ENCODE measurements at regions not wholly inside any gene's neighbourhood (a gene's known extent, or its start where the extent isn't known, plus 50 kb on each side); places are given as distances from the start of the nearest gene placed in this dataset.

DNA sequence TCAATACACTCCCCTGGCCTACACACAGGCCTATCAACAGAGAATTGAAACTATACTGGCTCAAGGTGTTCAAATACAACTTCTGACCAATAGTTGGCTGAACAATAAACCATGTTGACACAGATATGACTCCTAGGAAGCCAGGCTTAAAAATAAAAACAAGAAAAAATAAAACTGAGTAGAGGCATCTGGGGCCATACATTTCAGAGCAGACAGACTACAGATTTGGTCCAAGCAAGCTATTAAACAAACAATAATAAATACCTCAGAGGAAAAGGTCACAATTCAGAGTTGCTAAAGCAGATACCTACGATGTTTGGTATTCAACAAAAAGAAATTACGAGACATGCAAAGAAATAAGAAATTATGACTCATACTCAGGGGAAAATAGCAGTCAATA is 132.8 kb upstream of the ACVR2A start:
- no peak for DNase-seq (ENCODE audit: low read depth in 4 of 4, low spot score in 2 of 4)

DNA sequence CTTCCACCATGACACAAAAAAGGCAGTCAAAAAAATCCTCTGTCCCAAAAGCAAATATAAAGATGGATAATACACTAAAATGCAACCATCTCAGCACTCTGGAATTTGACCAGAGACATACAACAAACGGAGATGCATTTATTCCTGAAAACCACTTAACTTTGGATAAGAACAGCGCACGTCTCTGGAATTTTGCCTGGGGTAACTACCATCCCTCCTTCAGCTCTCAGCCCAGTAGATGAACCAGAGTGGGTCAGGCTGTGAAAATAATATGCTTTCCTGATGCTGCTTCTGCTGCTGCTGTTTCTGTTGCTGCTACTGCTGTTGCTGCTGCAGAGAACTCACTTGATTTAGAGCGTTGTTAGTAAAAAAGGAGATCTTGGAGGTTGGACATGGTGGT is 133.8 kb upstream of the ACVR2A start:
- no peak for DNase-seq (ENCODE audit: low read depth in 4 of 4, low spot score in 2 of 4)

DNA sequence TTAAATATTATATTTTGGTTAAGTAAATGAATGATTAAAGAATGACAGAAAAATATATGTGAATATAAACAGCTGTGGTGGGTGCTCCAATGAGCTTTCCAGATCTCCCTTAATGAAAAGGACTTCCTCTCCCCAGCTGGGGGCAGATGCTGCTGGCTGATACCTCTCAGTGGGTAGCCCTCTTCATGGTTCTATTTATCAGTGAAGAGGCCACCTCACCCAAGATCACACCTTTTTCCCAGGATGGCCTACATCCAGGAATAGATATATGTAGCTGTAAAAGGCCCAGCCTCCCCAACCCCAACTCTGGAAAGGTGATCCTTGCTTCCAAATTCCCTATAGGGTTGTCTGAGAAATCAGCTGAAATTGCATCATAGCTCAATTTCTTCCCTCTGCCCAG is 135.2 kb upstream of the ACVR2A start:
- no peak for DNase-seq (ENCODE audit: low read depth in 4 of 4, low spot score in 2 of 4)

DNA sequence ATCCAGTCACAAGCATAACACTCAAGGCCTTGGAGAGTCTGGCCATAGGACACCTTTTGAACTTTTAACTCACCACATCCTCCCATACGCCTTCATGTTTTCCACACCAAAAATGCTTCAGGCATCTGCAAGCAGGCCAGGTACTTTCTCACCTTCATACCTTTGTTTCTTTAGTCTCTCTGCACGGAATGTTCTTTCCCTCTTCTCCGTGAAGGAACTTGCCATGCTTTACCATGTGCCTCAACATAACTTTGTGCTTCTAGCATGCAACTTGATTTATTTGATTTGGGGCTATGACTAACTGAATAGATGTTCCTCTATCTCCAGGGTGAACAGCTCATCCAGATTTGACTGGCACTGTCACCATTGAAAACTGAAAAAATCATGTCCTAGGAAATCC is 141.7 kb upstream of the ACVR2A start:
- DNase-seq (ENCODE audit: low read depth in 4 of 4, low spot score in 2 of 4) = no peak

DNA sequence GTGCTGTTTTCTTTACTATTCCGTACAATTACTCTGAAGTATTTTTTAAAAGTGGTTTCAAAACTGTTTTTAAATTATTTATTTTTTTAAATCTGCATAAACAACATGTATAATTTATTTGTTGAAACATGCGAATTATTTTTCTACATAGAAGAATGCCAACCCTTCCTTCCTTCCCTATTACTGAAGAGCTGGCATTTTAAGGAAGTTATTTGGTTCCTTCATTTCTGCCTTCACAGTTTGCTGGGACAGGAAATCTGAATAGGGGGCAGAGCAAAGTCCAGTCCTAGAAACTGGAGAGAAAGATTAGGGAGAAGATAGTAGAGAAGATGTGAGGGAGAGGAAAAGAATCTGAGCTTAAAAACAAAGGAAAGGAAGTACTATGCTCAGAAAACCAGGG is 146.7 kb upstream of the ACVR2A start:
- DNase-seq (ENCODE audit: low read depth in 4 of 4, low spot score in 2 of 4) = no peak

DNA sequence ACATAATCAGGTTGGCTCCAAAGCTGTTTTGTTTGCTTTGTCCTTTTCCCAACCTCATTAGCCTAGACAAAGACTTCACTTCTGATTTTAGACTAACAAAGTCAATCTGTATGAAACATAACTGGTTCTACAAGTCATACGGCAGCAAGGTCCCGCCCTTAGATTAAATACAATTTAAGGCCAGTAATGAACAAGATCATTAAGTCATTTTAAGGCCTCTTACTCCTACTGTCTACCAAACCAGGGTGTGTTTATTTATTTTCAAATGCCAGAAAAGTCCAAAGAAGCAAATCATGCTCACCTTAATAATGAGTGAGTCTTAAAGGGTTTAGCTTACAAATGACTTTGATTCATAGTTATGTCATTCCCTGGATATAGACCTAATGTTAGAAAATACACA is 148.4 kb upstream of the ACVR2A start:
- DNase-seq (ENCODE audit: low read depth in 4 of 4, low spot score in 2 of 4) = no peak

DNA sequence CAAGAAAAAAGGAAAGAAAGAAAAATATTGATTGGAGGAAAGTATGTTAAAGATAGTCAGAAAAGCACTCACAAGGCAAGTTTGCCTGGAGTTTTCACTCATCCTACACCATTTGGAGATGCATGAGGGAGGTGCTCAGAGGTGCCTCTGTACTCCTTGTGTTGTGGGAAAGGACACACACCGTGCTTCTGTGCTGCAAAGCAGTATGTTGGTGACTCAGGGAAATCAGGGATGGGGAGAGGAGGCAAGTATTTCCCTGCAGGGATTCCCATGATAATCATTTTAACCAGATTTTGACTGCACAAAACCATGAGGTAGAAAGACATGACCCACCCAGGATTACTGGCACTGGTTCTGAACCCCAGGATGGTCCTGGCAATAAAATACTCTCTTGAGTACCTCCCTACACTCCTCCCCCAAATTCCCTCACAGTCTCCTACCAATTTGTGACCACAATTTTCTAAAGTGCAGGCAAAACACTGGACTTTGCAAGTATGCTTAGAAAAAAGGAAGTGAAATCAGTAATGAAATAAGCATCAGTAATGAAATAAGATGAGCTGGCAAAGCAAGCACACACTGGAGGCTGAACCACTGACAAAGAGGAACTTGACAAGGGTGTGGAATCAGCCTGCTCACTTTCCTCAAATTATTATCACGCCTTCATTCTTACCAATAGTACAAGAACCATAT is 155.5 kb upstream of the ACVR2A start:
- DNase-seq (ENCODE audit: low read depth in 4 of 4, low spot score in 2 of 4) = no peak

DNA sequence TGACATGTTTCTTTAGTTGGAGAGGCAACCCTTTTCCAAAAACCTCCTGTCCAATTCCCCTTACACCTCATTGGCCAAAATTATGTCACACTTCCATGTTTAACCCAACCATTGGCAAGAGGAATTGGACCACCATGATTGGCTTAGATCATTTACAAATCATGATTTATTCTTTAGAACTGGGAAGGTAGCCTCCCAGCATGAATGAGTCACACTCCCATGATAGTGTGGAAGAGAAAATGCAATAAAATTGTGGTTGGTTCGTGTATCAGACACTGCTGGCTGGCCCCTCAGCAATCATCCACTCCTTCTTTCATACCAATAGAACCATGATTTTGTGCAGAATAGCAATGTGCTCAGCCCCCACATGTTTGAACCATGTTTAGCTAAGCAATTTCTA is 156.6 kb upstream of the ACVR2A start:
- no peak for DNase-seq (ENCODE audit: low read depth in 4 of 4, low spot score in 2 of 4)

DNA sequence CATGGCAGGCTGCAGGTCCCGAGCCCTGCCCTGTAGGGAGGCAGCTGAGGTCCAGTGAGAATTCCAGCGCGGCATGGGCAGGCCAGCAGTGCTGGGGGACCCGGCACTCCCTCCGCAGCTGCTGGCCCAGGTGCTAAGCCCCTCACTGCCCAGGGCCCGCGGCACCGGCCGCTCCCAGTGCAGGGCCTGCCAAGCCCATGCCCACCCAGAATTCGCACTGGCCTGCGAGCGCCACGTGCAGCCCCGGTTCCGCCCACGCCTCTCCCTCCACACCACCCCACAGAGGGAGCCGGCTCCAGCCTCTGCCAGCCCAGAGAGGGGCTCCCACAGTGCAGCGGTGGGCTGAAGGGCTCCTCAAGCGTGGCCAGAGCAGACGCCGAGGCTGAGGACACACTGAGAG is 158.5 kb upstream of the ACVR2A start:
- no peak for DNase-seq (ENCODE audit: low read depth in 4 of 4, low spot score in 2 of 4)

DNA sequence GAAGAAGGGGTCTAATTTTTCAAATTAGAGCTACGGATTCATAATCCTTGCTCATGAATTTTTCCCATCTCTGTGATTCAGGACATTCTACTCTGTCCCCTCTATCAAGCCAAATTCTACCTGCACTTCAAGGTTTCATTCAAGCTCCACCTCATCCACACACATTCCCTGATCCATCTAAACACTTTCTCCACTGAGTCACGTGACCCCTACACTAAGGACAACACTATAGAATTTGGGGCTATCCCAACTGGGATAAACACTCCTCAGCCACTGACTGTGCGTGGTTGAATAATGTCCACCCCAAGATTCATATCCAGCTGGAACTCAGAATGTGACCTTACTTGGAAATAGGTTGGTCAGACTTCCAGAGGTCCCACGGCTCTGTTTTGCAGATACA is 159.9 kb upstream of the ACVR2A start:
- no peak for DNase-seq (ENCODE audit: low read depth in 4 of 4, low spot score in 2 of 4)

DNA sequence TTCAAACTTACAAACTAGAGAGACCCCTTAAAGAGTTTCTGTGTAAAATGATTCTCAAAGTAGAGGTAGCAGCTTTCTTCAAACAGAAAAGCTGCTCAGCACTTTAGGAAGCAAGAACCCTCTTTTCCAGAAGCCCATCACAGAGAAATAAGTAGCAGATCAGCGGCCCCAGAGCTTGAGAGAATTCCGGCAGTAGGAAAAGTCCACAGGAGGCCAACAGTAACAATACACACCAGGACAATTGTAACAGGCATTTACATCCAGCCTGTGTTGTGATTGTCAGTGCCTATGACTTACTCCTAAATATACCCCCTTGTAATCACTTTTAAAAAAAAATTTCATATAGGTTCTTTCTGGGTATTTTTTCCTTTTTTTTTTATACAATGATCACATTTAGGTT is 161.4 kb upstream of the ACVR2A start:
- no peak for DNase-seq (ENCODE audit: low read depth in 4 of 4, low spot score in 2 of 4)

DNA sequence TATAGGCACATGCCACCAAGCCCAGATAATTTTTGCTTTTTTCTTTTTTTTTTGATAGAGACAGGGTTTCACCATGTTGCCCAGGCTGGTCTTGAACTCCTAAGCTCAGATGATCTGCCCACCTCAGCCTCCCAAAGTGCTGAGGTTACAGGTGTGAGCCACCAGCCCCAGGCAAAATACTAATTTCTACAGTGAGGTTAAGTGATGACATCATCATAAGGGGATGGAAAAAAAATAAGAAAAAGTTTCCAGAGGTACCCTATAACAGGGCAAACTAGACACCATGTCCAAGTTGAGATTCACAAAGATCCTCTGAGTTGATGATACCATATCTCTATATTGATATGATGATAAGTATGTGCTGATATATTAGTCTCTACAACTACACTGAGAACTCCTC is 163.7 kb upstream of the ACVR2A start:
- no peak for DNase-seq (ENCODE audit: low read depth in 4 of 4, low spot score in 2 of 4)

DNA sequence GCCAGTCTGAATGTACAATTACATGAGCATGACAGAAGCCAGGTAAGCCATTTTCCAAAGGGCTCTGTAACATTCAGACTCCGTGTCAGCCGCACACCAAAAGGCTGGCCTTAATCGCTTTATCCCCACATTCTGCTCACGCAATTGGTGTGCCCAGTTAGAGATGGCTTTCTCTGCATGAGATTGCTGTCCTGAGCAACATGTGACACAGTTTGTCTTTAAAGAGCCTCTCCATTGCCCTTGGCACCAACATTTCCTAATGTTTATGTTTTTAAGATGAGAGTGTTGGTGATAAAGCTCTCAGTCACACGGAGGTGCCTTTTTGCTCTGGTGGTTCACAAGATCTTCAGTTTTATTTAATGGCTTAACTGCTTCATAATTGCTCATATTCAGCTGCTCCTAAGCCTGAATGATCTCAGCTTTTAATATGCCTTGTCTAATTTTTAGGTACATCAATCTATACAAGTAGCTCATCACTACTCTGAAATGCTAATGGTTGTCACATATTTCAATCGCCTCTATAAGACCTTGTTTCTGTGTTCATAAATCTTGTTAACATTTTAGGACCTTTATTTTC is 164.8 kb upstream of the ACVR2A start:
- no peak for DNase-seq (ENCODE audit: low read depth in 4 of 4, low spot score in 2 of 4)

DNA sequence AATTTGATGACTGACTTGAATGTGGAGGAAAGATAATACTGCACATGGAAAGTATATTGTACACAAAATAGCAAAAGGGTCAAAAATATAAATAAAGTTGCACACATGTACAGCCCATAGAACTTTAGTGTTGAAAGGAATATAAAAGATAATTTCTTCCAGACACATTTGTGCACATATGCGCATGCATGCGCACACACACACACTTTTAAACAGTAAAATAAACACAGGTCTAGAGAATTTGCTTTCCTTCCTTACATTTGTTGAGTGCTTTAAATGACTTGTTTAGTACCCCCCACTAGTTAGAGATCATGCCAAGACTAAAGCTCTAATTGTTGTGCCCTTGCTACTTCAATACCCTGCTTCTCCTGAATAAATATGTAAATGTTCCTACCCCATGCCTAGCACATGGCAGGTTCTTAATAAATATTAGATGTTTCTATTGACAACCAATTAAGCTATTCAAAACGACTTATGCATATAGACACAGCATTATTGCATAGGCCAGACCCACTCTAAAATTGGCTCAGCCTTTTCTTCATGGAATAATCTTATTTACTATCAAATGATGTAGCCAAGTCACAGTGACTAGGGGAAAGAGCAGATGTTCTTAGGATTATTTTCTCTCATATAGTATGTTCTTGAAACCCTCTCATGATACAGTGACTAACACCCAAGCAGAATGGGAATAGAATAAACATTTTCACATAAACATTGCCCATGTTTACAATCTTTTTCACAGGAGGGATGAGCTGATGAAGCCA is 165.5 kb upstream of the ACVR2A start:
- DNase-seq (ENCODE audit: low read depth in 4 of 4, low spot score in 2 of 4) = no peak

DNA sequence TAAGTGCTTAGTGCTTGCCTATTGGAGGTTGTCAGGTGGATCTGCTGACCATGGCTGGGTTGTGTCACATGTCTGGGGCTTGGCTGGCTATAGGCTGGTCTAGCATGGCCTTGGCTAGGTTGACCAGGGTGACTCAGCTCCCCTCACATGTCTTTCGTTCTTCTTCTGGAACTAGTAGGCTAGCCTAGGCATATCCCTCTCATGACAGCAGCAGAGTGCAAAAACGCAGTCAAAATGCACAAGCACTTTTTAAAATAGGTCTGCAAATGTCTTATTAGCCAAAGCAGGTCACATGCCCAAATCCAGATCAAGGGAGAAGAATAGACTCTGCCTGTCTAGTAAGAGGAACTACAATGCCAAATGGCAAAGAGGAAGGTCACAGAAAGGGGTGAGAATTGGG is 179.7 kb upstream of the ACVR2A start:
- no peak for DNase-seq (ENCODE audit: low read depth in 4 of 4, low spot score in 2 of 4)

DNA sequence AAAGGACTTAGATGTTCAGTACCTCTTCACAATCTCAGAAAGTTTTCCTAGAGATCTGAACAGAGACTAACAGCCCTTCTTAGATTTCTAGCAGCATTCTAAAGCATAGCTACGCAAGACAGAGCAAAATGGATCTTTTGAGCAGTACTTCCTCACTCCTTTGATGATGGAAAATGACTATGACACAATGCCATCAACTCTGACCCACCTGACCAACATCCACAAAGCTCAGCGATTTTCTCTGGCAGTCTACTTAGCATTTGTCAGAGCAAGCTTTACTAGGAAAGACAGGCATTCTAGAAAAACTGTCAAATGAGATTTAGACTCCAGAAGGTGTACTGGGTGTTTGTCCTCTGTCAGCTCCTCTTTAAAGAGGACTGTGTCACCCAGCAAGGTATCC is 180.9 kb upstream of the ACVR2A start:
- no peak for DNase-seq (ENCODE audit: low read depth in 4 of 4, low spot score in 2 of 4)

DNA sequence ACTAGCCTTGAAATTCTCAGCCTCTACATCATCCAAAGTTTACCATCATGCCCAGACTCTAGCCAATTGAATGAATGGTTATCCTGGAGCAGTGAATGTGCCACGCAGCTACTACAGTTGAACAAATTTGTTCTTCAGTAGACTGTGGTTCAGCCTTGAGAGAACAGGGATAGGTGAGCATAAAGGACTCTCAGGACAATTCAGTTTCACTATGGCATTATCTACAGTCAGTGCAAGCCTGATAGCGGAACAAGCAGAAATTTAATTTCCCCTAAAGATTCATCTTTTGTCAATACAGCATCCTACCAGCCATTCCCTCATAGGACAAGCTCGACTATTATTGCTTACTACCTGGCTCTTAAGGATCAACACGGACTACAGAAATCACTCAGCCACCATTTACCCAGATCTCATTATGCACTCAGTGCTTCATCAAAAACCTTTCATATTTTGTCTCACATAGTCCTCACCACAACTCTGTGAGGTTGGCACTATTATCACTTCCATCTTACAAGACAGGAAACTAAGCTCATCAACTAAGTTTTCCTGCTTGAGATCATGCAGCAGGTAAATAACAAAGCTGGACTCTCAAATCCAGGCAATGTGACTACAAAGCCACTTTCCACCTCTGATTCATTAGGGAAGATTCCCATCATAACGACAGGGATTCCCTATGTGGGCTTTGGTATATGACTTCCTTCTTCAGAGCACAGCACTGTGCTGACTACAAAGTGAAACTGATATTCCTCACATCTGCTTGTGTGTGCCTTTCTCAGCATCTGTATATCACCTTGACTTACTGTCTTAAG is 181.5 kb upstream of the ACVR2A start:
- DNase-seq (ENCODE audit: low read depth in 4 of 4, low spot score in 2 of 4) = no peak

DNA sequence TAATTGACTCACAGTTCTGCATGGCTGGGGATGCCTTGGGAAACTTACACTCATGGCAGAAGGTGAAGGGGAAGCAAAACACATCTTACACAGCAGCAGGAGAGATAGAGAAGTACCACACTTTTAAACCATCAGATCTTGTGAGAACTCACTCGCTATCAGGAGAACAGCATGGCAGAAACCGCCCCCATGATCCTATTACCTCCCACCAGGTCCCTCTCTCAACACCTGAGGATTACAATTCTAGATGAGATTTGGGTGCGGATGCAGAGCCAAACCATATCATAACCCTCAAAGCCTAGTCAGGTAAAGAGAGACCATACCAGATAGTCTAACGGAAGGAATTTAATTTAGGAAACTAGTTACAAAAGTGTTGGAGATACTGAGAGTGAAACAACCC is 182.6 kb upstream of the ACVR2A start:
- DNase-seq (ENCODE audit: low read depth in 4 of 4, low spot score in 2 of 4) = no peak

DNA sequence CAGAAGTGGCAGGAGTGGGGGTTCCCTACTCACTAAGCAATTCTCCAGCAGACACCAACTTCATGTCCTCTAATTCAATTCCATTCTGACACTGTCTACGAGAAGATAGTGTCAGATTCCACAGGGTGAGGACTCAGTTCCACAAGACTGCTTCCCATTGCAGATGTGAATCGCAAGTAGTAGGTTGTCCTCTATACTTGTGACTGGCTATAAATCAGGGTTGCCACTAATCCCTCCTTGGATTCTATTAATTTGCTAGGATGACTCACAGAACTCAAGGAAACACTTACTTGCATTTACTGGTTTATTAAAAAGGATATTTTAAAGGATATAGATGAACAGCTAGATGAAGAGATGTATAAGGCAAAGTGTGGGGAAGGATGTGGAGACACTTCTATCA is 184.1 kb upstream of the ACVR2A start:
- no peak for DNase-seq (ENCODE audit: low read depth in 4 of 4, low spot score in 2 of 4)

DNA sequence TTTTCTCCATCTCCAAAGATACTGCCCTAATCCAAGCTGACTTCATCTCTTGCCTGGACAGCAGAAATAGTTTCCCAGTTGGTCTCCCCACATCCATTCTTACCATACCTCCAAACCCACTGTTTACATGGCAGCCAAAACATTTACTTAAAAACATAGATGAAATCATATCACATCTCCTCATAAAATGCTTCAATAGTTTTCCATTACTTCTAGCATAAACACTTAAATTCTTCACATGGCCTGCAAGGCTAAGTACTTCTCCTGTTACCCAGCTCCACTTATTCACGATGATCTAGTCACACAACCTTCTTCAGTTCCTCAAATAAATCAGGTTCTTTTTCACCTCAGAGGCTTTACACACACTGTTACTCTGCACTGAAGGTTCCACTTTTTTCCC is 185.8 kb upstream of the ACVR2A start:
- no peak for DNase-seq (ENCODE audit: low read depth in 4 of 4, low spot score in 2 of 4)

Measured in left renal cortex interstitium (tissue), 4 donors.